Stimulated activated CD4-positive, alpha-beta T cell treated with anti-CD3 and anti-CD28 coated beads, Interleukin-1b, Interleukin-23, amount 100 ng/mL, for 24 hours (primary cell): ENCODE measurements at regions not wholly inside any gene's neighbourhood (a gene's known extent, or its start where the extent isn't known, plus 50 kb on each side); places are given as distances from the start of the nearest gene placed in this dataset.
A peak's percentile ranks its signal among the peaks of the same experiment; 100 is the strongest.
"Not testable (repeated sequence)": the region's sequence is repeated elsewhere in the genome, so short reads cannot be mapped to it uniquely, and the experiment has no call there.

ENCODE experiments used
- DNase-seq, 4 experiments: peaks; one replicate each; pipeline ENCODE4 v3.0.0-alpha.2; 2020; ENCODE audit warnings: low read depth in 4 of 4, low spot score in 1 of 4

- no peak for DNase-seq
Measured at GRCh38 chr4:1561286-1561990, 122.7 kb downstream of the FAM53A start.

DNA sequence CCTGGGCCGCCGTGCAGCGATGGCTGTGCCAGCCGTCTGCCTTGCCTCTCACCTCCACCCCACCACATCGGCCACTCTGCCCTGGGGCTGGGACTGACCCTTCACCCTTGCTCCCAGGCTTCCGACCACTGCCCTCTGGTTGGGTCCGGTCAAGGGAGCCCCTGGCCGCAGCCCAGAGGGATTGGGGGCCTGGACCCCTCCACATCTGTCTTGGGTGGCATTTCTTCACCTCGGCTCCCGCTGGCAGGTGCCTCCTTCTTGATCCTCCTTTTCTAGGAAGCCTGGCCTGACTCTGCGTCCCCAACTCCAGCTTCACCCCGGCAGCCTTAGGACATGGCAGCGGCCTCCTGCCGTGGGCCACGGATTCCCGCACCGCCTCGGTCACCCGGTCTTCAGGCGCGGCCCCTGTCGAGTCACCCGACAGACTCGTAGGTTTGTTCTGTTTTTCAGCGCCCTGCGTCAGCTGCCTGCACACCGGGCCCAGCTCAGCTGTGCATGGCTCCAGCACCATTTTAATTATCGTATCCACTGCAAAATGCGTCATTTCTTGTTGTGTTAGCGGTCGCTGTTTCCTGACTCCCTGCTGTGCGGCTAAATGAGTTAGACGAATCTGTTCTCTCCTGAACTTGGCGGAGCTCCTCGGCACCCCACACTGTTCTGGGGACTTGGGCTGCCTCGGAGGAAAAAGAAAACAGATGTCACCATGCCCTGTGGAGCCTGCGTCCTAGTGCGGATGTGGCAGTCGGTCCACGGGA, 124.0 kb downstream of the FAM53A start:
- DNase-seq, result no peak

DNA sequence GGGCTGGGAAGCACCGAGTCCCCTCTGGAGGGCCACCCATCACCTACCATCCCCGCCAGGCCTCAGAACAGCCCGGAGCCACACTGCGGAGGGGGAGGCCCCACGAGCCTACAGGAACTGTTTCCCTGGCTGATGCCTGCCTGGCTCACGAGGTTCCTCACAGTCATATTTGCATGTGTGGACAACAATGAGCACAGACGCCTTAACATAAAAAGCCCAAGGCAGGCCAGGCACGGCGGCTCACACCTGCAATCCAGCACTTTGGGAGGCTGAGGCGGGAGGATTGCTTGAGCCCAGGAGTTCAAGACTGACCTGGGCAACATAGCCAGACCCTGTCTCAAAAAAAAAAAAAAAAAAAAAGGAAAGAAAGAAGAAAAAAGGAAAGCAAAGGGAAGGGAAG, 125.9 kb downstream of the FAM53A start:
- no peak for DNase-seq

GRCh38 chr4:1557221-1557597, 126.9 kb downstream of the FAM53A start:
- no peak for DNase-seq

- no peak for DNase-seq
Measured at GRCh38 chr4:1556541-1557220, 127.4 kb downstream of the FAM53A start.

DNA sequence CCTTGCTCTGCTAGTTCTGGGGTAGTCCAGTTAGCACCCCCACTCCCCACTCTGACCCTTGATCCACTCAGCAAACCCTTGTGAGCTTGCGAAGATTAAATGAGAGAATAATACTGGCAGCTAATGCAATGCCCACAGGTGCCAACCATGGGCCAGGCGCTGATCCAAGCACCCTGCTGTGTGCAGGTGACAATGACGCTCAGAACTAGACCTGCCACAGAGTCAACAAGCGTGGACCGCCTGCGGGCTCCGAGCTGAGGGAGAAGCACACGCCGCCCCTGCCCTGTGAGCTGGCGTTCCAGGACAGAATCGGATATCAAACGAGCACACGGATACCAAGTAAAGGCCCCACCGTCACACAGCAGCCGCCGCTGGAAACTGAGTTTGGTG, 129.2 kb downstream of the FAM53A start:
- DNase-seq, result no peak

- no peak for DNase-seq
Measured at GRCh38 chr4:1554246-1554875, 129.8 kb downstream of the FAM53A start.

DNA sequence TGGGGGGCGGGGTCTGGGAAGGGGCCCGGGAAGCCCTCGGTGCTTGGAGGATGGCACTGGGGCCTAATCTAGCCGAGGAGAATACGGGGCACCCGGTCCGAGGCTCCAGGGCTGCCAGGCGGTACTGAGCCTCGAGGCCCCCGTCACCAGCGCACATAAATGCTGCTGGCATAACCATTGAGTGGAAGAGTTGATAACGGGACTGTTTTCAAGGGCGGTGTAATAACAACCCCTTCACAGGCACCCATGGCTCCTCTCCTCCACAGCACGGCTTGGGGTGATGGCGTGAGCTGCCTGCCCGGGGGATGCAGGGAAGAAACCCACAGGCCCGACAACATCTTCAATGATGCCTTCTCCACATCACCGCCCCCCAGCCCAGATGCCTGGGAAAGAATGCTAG, 130.7 kb downstream of the FAM53A start:
- no peak for DNase-seq

GRCh38 chr4:1552451-1552850, 131.7 kb downstream of the FAM53A start:
- no peak for DNase-seq

- no peak for DNase-seq
Measured at GRCh38 chr4:1551211-1551610, 132.9 kb downstream of the FAM53A start.

DNA sequence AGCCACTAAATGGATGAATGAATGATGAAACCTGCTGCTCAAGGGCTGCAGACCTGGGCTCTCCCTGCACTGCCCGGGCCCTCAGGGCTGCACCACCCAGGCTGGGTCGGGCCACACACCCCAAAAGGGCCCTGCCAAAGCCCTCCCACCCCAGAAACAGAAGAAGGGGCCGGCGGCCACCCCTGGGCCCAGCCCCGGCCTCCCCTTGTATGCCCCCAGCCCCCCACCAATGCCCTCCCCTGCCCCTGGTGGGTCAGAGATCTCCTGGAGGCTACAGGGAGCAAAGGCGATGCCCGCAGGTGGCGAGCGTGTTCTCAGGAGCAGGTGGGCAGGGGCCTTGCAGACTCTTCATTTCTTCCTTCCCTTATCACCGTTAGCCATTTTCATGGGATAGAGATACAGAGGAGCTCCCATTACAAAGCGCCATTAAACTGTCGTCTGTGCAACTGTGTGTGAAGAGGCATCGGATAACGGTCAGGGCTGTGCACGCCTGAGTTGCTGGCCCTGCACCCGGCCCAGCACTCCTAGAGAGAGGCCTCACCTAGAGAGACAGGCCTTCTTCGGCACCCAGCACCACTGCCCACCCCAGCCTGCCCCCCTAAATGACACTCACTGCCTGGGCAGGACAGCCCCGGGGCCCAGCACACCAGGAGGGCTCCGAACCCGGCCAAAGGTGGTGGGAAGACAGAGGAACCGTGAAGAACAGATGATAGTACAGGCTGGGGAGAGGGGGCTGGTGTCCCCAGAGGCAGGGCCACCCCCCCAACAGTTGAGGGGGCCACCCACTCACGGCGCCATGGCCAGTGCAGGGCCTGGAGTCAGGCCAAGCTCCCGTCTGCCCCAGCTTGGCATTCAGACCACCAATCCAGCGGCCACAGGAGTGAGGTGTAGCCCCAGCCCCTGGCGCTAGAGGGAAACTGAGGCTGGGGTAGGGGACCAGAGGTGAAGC, 133.7 kb downstream of the FAM53A start:
- no peak for DNase-seq

DNA sequence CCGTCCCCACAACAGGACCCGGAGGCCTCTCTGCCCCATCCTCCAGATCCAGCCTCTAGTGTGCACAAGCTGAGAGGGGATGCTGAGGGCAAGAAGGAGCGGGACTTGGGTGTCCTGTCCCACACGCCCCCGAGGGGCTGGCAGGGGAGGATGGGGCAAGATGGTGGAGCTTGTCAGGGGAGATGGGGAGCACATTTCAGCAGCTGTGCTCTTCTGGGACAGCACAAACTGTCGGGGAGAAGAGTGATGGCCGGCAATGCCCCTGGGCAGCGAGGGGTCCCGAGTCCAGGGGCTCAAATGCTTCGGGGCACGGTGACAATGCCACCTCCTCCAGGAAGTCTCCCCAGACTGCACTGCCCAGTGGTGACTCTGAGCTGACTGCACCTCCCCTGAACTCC, 134.5 kb downstream of the FAM53A start:
- no peak for DNase-seq

GRCh38 chr4:1548827-1549637, 135.1 kb downstream of the FAM53A start:
- peak; percentile 24 to 48 (median 40) for DNase-seq

DNA sequence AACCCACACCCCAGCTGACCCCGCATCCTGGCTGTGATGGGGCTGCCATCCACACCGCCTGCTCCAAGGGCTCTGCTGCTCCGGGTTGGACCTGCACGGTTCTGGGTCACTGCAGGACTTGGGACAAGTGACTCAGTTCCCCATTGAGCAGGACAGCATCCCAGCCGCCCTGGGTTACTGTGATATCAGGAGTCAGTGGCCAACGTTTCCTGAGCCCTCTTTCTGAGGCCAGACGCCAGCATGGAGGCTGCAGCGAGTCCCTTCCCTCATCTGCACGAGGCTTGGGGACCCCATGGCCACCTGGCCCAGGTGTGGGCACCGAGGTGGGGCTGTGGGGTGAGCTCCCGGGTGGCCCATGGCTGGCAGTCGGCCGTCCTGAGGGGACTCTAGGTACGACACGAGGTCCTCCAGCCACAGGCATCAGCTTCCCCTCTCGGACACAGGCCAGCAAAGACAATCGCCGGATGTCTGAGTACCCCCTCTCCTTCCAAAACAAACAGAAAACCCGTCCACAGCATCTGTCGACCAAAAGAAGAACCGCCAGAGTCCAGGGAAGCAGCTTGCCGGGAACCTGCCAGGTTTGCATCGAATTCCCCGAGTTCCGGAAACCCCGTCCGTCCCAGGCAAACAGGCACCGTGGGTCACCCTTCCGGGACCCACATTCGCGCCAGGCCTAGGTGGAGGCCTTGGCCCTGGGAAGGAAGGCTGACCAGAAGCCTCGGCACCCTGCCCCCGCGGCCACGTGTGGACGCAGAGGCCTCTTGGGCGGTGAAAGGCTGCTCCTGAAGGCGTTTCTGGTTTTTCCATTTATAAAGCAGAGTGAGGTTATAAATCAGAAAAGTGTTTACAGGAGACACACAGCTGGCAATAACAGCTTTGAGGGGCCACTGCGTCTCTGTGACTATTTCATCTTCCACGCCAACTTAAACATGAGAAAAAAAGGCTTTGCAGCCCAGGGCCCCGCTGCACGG, 136.0 kb downstream of the FAM53A start:
- DNase-seq, result no peak

GRCh38 chr4:1547131-1547855, 136.8 kb downstream of the FAM53A start:
- no peak for DNase-seq

GRCh38 chr4:1544861-1545281, 138.6 kb upstream of the NKX1-1 start:
- no peak for DNase-seq

- not testable (repeated sequence) for DNase-seq
Measured at GRCh38 chr4:1544435-1544834, 138.2 kb upstream of the NKX1-1 start.

DNA sequence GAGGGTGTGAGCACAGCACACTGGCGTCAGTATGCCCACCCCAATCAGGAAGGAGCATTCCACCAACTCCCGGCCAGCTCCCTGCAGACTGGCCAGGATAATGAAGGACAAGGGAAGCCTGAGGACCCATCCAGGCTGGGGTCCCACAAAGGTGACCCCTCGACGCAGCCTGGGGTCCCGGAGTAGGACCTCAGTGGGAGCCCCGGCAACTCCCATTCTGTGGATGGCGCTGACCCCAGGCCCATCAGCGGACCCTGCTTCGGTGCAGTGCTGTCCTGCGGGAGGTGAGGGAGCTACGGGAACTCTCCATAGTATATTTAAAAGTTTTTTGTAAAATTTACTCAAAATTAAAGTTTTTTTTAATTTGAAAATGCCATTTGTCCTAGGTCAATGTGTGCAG, 137.7 kb upstream of the NKX1-1 start:
- DNase-seq, result no peak
